DOHH2 (cell line): ENCODE measurements at regions not wholly inside any gene's neighbourhood (a gene's known extent, or its start where the extent isn't known, plus 50 kb on each side); places are given as distances from the start of the nearest gene placed in this dataset.

Experiments
- H3F3A ChIP-seq: fragments of 200-600 bp; sonication (generic), shearing (Covaris generic); 2 replicates; pipeline ENCODE4 v1.6.0; 2016; ENCODE audit warnings: antibody characterized with exemption, mild to moderate bottlenecking; ENCODE audit not compliant: control insufficient read depth, insufficient read depth
- H3K27ac ChIP-seq: fragments of 200-600 bp; sonication (generic); 2 replicates; pipeline ENCODE4 v1.5.1; 2014; ENCODE audit warnings: low read depth, mild to moderate bottlenecking, low read length, moderate library complexity
- H3K27me3 ChIP-seq: fragments of 200-600 bp; sonication (generic); 2 replicates; pipeline ENCODE4 v1.6.1; 2014; ENCODE audit warnings: mild to moderate bottlenecking, low read length, mixed read lengths; ENCODE audit not compliant: control insufficient read depth
- H3K36me3 ChIP-seq: fragments of 200-600 bp; sonication (generic); 2 replicates; pipeline ENCODE4 v1.6.1; 2014; ENCODE audit warnings: mild to moderate bottlenecking, low read length, moderate library complexity, mixed read lengths; ENCODE audit not compliant: control insufficient read depth
- H3K4me1 ChIP-seq: fragments of 200-600 bp; sonication (generic); 2 replicates; pipeline ENCODE4 v1.6.1; 2014; ENCODE audit warnings: mild to moderate bottlenecking, low read length, mixed read lengths; ENCODE audit not compliant: control insufficient read depth
- H3K4me2 ChIP-seq: fragments of 200-600 bp; sonication (generic); 2 replicates; pipeline ENCODE4 v1.6.0; 2014; ENCODE audit warnings: mild to moderate bottlenecking, low read length, moderate library complexity
- H3K4me3 ChIP-seq: fragments of 200-600 bp; sonication (generic); 2 replicates; pipeline ENCODE4 v1.5.1; 2014; ENCODE audit warnings: mild to moderate bottlenecking, low read length, mixed read lengths
- H3K79me2 ChIP-seq: fragments of 200-600 bp; sonication (generic); 2 replicates; pipeline ENCODE4 v1.6.1; 2014; ENCODE audit warnings: mild to moderate bottlenecking, low read length, mixed read lengths; ENCODE audit not compliant: control insufficient read depth
- H3K9me2 ChIP-seq: fragments of 200-600 bp; sonication (generic); replicated peaks from 2 replicates; pipeline ENCODE4 v1.6.1; 2014; ENCODE audit warnings: mild to moderate bottlenecking, low read length, mixed read lengths; ENCODE audit not compliant: control insufficient read depth
- H3K9me3 ChIP-seq: fragments of 200-600 bp; sonication (generic); 2 replicates; pipeline ENCODE4 v1.6.1; 2014; ENCODE audit warnings: antibody characterized with exemption, low read length, mixed read lengths; ENCODE audit not compliant: control insufficient read depth, insufficient read depth
- H4K20me1 ChIP-seq: fragments of 200-600 bp; sonication (generic); 2 replicates; pipeline ENCODE4 v1.6.0; 2014; ENCODE audit warnings: low read depth, mild to moderate bottlenecking, antibody characterized with exemption, low read length, moderate library complexity; ENCODE audit not compliant: control insufficient read depth, insufficient read depth
- CTCF ChIP-seq: fragments of 200-600 bp; sonication (generic); IDR thresholded peaks from one replicate; pipeline ENCODE4 v1.5.1; 2014; ENCODE audit warnings: antibody characterized with exemption, mild to moderate bottlenecking, low read depth, low read length; ENCODE audit not compliant: poor library complexity, severe bottlenecking
- EZH2phosphoT487 ChIP-seq: fragments of 200-600 bp; sonication (generic); IDR thresholded peaks from 2 replicates; pipeline ENCODE4 v1.6.1; 2017; ENCODE audit warnings: borderline replicate concordance, mild to moderate bottlenecking, antibody characterized with exemption, low read length, moderate library complexity, mixed read lengths

- Histone ChIP-seq H3K79me2 (no peaks in the 10 kb centered on the region), H3K4me3 (no peak overlapping the region), H3K9me3 (no peaks in the 10 kb centered on the region), H3F3A (no peaks in the 10 kb centered on the region), H3K4me2 (no peak overlapping the region), H4K20me1 (no peaks in the 10 kb centered on the region), H3K27ac (no peak overlapping the region), H3K36me3 (no peaks in the 10 kb centered on the region), H3K4me1 (no peaks in the 10 kb centered on the region), H3K27me3 (no peaks in the 10 kb centered on the region), H3K9me2 (no peaks in the 10 kb centered on the region)
- TF ChIP-seq EZH2phosphoT487 (no peak), CTCF (no peak)
These were observed 2135.4 kb downstream of the MRPL39 start for GRCh38 chr21:23471877-23472276.

GRCh38 chr21:23463365-23463764, 2143.9 kb downstream of the MRPL39 start:
- no peaks in the 10 kb centered on the region for H3K79me2 ChIP-seq
- no peaks in the 10 kb centered on the region for H3K9me3 ChIP-seq

GRCh38 chr21:23455676-23456075, 2151.6 kb downstream of the MRPL39 start:
- Histone ChIP-seq H3K36me3 (no peaks in the 10 kb centered on the region), H3F3A (no peaks in the 10 kb centered on the region), H3K9me3 (no peaks in the 10 kb centered on the region; the same call in 1 of the 2 replicates), H4K20me1 (no peaks in the 10 kb centered on the region), H3K9me2 (no peaks in the 10 kb centered on the region), H3K27ac (no peak overlapping the region), H3K4me2 (no peak overlapping the region), H3K79me2 (no peaks in the 10 kb centered on the region), H3K4me3 (no peak overlapping the region), H3K27me3 (no peaks in the 10 kb centered on the region), H3K4me1 (no peaks in the 10 kb centered on the region)
- TF ChIP-seq EZH2phosphoT487 (no peak), CTCF (no peak)

More at GRCh38 chr21:23463365-23463764, 2143.9 kb downstream of the MRPL39 start:
- no peaks in the 10 kb centered on the region for H3F3A ChIP-seq
- no peak overlapping the region for H3K4me2 ChIP-seq
- no peak overlapping the region for H3K4me3 ChIP-seq
- H4K20me1 ChIP-seq = no peaks in the 10 kb centered on the region
- TF ChIP-seq CTCF = no peak
- TF ChIP-seq EZH2phosphoT487 = no peak
- no peaks in the 10 kb centered on the region for H3K27me3 ChIP-seq
- no peaks in the 10 kb centered on the region for H3K36me3 ChIP-seq
- H3K4me1 ChIP-seq = no peaks in the 10 kb centered on the region
- H3K27ac ChIP-seq = no peak overlapping the region
- no peaks in the 10 kb centered on the region for H3K9me2 ChIP-seq
